T-helper 1 cell treated with Interleukin-12 subunit alpha and Interleukin-12 subunit beta and Interleukin-4 antibody, amounts not matched to agents 30 μg/mL and 1 μg/mL, for 36 hours (primary cell): ENCODE measurements at regions not wholly inside any gene's neighbourhood (a gene's known extent, or its start where the extent isn't known, plus 50 kb on each side); places are given as distances from the start of the nearest gene placed in this dataset.

Experiments
- H3K27ac Mint-ChIP-seq: one replicate; pipeline ENCODE4 v1.8.0; 2021; ENCODE audit warnings: mild to moderate bottlenecking, mixed read lengths
- H3K27me3 Mint-ChIP-seq: one replicate; pipeline ENCODE4 v1.8.0; 2021; ENCODE audit warnings: low read depth, mixed read lengths
- H3K36me3 Mint-ChIP-seq: one replicate; pipeline ENCODE4 v1.8.0; 2021; ENCODE audit warnings: low read depth, mixed read lengths
- H3K4me1 Mint-ChIP-seq: one replicate; pipeline ENCODE4 v1.8.0; 2021; ENCODE audit warnings: low read depth, mixed read lengths
- H3K4me3 Mint-ChIP-seq: one replicate; pipeline ENCODE4 v1.8.0; 2021; ENCODE audit warnings: mild to moderate bottlenecking, moderate library complexity, mixed read lengths
- H3K9me3 Mint-ChIP-seq: one replicate; pipeline ENCODE4 v1.8.0; 2021; ENCODE audit warnings: mixed read lengths

- Mint-ChIP-seq H3K36me3 (no peaks in the 10 kb centered on the region), H3K4me3 (no peak overlapping the region), H3K9me3 (peaks cover 14% of the 10 kb centered on the region), H3K27me3 (no peaks in the 10 kb centered on the region), H3K27ac (no peak overlapping the region), H3K4me1 (no peaks in the 10 kb centered on the region)
Observed at GRCh38 chr7:46649876-46650275, 728.8 kb upstream of the IGFBP3 start.

- H3K4me1 Mint-ChIP-seq, result no peaks in the 10 kb centered on the region
- H3K4me3 Mint-ChIP-seq, result no peak overlapping the region
- H3K36me3 Mint-ChIP-seq, result no peaks in the 10 kb centered on the region
- peaks cover 3% of the 10 kb centered on the region for H3K9me3 Mint-ChIP-seq
- H3K27me3 Mint-ChIP-seq, result no peaks in the 10 kb centered on the region
- H3K27ac Mint-ChIP-seq, result no peak overlapping the region
Observed at GRCh38 chr7:46637793-46638735, 717.0 kb upstream of the IGFBP3 start.

DNA sequence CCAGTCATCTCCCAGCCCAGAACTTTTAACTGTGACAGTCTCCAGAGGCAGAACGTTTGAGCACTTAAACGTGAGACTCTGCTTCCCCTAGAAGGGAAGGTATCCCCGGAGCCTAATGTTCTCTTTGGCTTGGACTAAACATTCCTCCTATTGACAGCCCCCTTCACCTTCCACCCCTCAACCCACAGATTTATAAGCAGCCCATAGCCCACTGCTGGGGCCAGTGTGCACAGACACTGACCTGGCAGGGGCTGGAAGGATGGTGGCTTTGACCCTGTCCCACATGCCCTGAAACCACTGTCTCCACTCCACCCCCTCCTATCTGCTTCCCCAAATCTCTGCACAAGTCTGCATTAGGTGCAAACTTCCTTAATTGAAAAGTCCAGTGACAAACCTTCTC, 715.0 kb upstream of the IGFBP3 start:
- Mint-ChIP-seq H3K4me1 (no peaks in the 10 kb centered on the region), H3K27ac (no peak overlapping the region), H3K4me3 (no peak overlapping the region), H3K27me3 (no peaks in the 10 kb centered on the region), H3K36me3 (no peaks in the 10 kb centered on the region), H3K9me3 (peaks cover 3% of the 10 kb centered on the region)

- Mint-ChIP-seq H3K36me3 (no peaks in the 10 kb centered on the region), H3K27me3 (no peaks in the 10 kb centered on the region), H3K4me1 (no peaks in the 10 kb centered on the region), H3K4me3 (no peak overlapping the region), H3K27ac (no peak overlapping the region), H3K9me3 (peaks cover 3% of the 10 kb centered on the region)
Observed at GRCh38 chr7:46633630-46634240, 712.7 kb upstream of the IGFBP3 start.

GRCh38 chr7:46633200-46633599, 712.1 kb upstream of the IGFBP3 start:
- Mint-ChIP-seq H3K4me3 (no peak overlapping the region), H3K27ac (no peak overlapping the region), H3K4me1 (no peaks in the 10 kb centered on the region), H3K9me3 (peaks cover 3% of the 10 kb centered on the region), H3K27me3 (no peaks in the 10 kb centered on the region), H3K36me3 (no peaks in the 10 kb centered on the region)

GRCh38 chr7:46630031-46630430, 709.0 kb upstream of the IGFBP3 start:
- Mint-ChIP-seq H3K9me3 (peaks cover 9% of the 10 kb centered on the region), H3K4me3 (no peak overlapping the region), H3K27me3 (no peaks in the 10 kb centered on the region), H3K27ac (no peak overlapping the region), H3K4me1 (no peaks in the 10 kb centered on the region), H3K36me3 (no peaks in the 10 kb centered on the region)

DNA sequence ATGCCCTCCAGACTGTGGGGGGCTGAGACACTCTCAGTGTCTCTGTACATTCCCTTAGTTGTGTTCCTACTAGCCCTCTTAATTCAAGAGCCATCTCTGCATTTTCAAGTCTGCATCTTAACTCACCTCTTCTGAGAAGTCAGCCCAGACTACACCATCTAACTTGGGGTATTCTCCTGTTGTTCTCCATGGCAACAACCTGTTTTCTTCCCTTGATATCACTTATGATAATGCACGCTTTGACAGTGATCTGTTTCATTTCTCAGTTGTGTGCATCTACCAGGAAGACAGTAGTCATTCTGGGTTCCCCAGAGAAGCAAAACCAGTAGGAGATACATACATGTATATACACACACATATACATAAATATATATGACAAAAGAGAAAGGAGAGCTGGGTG, 707.3 kb upstream of the IGFBP3 start:
- no peaks in the 10 kb centered on the region for H3K36me3 Mint-ChIP-seq
- H3K4me1 Mint-ChIP-seq, result no peaks in the 10 kb centered on the region

GRCh38 chr7:46626691-46627310, 705.7 kb upstream of the IGFBP3 start:
- H3K27ac Mint-ChIP-seq, result no peak overlapping the region
- no peaks in the 10 kb centered on the region for H3K36me3 Mint-ChIP-seq
- H3K4me3 Mint-ChIP-seq, result no peak overlapping the region
- H3K27me3 Mint-ChIP-seq, result no peaks in the 10 kb centered on the region
- peaks cover 12% of the 10 kb centered on the region for H3K9me3 Mint-ChIP-seq
- no peaks in the 10 kb centered on the region for H3K4me1 Mint-ChIP-seq

More for the DNA sequence above, 707.3 kb upstream of the IGFBP3 start:
- Mint-ChIP-seq H3K4me3 (no peak overlapping the region), H3K27ac (no peak overlapping the region), H3K9me3 (peaks cover 12% of the 10 kb centered on the region), H3K27me3 (no peaks in the 10 kb centered on the region)

GRCh38 chr7:46626261-46626660, 705.2 kb upstream of the IGFBP3 start:
- H3K4me1 Mint-ChIP-seq, result no peaks in the 10 kb centered on the region
- H3K4me3 Mint-ChIP-seq, result no peak overlapping the region
- no peak overlapping the region for H3K27ac Mint-ChIP-seq
- H3K27me3 Mint-ChIP-seq, result no peaks in the 10 kb centered on the region
- no peaks in the 10 kb centered on the region for H3K36me3 Mint-ChIP-seq
- H3K9me3 Mint-ChIP-seq, result peaks cover 12% of the 10 kb centered on the region

GRCh38 chr7:46625032-46625431, 704.0 kb upstream of the IGFBP3 start:
- Mint-ChIP-seq H3K4me1 (no peaks in the 10 kb centered on the region), H3K9me3 (peaks cover 12% of the 10 kb centered on the region), H3K27me3 (no peaks in the 10 kb centered on the region), H3K4me3 (no peak overlapping the region), H3K27ac (no peak overlapping the region), H3K36me3 (no peaks in the 10 kb centered on the region)

GRCh38 chr7:46622251-46622650, 701.2 kb upstream of the IGFBP3 start:
- no peak overlapping the region for H3K27ac Mint-ChIP-seq
- peaks cover 10% of the 10 kb centered on the region for H3K9me3 Mint-ChIP-seq
- H3K36me3 Mint-ChIP-seq, result no peaks in the 10 kb centered on the region
- no peaks in the 10 kb centered on the region for H3K27me3 Mint-ChIP-seq
- H3K4me3 Mint-ChIP-seq, result no peak overlapping the region
- H3K4me1 Mint-ChIP-seq, result no peaks in the 10 kb centered on the region

DNA sequence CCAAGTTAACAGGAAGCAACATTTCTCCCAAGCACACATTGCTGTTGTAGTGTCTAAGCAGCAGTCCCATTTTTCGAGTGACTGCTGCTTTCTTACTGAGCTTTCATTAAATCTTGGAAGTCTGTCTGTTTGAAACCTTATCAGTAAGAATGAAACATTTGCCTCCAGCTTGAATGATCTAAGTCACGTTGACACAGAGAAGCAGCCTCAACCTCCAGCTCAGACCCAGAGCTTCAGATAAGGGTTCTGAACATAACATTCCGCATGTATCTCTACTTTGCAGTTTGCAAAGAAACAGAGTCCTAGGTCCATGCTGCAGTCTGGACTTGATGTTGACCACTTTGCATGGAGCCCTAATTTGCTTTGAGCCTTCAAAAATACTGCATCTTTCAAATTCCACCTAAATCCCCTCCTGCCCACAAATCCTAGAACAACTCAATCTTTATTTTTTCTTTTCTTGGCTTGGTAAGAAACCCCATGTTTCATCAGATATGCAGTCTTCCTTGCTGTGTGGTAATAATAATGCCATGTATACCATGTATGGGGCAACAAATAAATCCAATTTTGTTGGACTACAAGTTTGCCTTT, 698.7 kb upstream of the IGFBP3 start:
- H3K27ac Mint-ChIP-seq, result no peak overlapping the region
- H3K4me3 Mint-ChIP-seq, result no peak overlapping the region
- peaks cover under 1% of the 10 kb centered on the region for H3K9me3 Mint-ChIP-seq
- H3K27me3 Mint-ChIP-seq, result no peaks in the 10 kb centered on the region
- no peaks in the 10 kb centered on the region for H3K4me1 Mint-ChIP-seq
- no peaks in the 10 kb centered on the region for H3K36me3 Mint-ChIP-seq

GRCh38 chr7:46616636-46617035, 695.6 kb upstream of the IGFBP3 start:
- Mint-ChIP-seq H3K9me3 (no peaks in the 10 kb centered on the region), H3K27ac (no peak overlapping the region), H3K27me3 (no peaks in the 10 kb centered on the region), H3K4me1 (no peaks in the 10 kb centered on the region), H3K4me3 (no peak overlapping the region), H3K36me3 (no peaks in the 10 kb centered on the region)

- no peaks in the 10 kb centered on the region for H3K27me3 Mint-ChIP-seq
- H3K4me1 Mint-ChIP-seq, result no peaks in the 10 kb centered on the region
- H3K36me3 Mint-ChIP-seq, result no peaks in the 10 kb centered on the region
- no peak overlapping the region for H3K27ac Mint-ChIP-seq
- no peak overlapping the region for H3K4me3 Mint-ChIP-seq
- H3K9me3 Mint-ChIP-seq, result no peaks in the 10 kb centered on the region
Observed at GRCh38 chr7:46613551-46613950, 692.5 kb upstream of the IGFBP3 start.
